ELR (cell line): ENCODE measurements at regions not wholly inside any gene's neighbourhood (a gene's known extent, or its start where the extent isn't known, plus 50 kb on each side); places are given as distances from the start of the nearest gene placed in this dataset.
"Not testable (repeated sequence)": the region's sequence is repeated elsewhere in the genome, so short reads cannot be mapped to it uniquely, and the experiment has no call there.

Experiments
- DNase-seq: peaks from one replicate; pipeline ENCODE4 v3.0.0-alpha.2; 2015; ENCODE audit warnings: low read depth

DNA sequence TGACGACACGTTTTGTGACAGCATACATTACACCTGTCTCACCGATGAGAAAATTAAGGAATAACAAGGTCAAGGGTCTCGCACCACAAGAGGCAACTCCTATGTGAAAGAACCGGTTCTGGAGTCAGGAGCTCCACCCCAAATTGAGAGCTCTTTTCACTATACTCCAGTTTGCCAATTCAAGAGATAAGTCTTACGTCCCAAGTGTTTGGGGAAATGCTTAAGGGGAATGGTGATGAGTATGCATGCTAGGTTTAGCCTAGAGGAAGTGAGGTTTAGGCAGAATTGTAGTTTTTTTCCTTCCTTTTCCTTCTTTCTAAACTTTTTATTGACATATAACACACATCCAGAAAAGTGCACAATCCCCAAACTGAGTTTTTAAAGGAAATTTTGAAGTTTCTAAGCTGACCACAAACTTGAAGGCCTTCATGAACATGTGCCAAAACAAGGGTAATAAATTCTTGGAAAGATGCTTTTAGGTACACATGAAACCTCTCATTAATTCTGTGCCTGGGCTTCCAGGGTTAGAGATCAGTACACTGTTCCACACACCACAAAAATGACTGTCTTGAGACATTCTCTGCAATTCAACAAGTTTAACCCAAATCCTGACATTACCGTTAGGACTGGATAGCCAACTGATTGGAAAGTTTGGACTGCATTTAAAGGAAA lies 127.6 kb upstream of the SLC1A3 start:
- no peak for DNase-seq

- no peak for DNase-seq
Measured at GRCh38 chr5:36481454-36482120, 124.8 kb upstream of the SLC1A3 start.

DNA sequence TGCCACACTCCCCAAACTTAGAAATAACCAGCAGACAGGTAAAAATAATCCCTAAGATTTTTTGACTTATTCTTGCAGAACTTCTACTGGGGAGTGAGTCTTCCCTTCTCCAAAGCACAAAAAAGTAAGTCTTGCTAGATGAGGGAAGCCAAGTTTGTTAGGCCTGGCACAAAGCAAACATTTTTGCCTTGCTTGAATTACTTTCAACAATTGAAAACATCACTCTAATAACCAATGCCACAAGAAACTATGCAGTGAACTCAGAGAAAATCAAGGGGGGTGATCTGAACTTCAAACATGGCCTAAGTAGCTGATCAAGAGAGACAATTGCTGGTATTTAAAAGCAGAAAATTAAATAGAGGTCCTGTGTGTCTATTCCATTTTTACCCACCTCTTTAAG lies 123.6 kb upstream of the SLC1A3 start:
- no peak for DNase-seq

- no peak for DNase-seq
Measured at GRCh38 chr5:36489505-36489904, 116.9 kb upstream of the SLC1A3 start.

DNA sequence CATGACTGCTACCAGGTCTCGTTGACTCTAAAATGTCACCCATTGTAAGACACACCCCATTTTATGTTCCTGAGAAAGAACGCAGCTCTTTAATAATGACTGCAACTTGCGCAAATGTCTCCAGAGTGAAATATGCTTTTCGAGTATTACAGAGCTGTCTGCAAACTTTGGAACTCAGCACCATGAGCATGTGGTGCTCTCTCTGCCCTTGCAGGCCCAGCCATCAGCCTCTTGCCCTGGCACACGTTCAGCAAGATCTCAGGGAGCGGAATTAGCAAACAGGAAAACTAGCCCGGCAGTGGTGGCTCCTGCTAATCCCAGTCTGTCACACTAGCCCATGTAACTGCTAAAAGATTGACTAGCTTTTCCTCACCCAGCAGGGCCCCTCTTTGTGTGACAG lies 114.5 kb upstream of the SLC1A3 start:
- DNase-seq = no peak

DNA sequence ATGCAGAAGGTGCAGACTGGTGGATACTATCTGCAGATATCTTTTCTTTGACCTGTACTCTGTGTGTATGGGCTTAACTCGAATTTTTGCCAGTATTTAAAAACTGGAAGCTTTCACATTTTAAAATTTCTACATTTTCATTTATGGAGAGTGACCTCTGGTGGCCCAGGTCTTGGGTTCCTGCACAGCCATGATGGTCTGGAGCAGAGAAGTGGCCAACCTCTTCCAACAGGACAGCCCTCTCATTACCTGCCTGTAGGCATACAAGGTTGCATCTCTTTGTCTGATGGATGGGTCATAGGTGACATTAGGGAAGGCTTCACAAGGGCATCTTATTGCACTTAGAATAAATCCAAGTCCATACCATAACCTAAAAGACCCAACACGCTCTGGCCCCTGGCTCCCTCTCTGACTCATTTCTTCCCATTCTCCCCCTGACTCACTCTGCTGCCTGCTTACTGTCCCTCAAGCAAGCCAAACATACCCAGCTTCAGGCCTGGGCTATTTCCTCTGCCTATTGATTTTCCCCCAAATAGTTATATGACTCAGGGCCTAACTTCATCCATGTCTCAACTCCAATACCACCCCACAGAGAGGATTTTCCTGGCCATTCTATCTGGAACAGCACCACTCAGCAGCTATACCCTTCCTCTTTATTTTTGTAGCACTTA lies 113.3 kb upstream of the SLC1A3 start:
- peak; percentile 72 for DNase-seq

DNA sequence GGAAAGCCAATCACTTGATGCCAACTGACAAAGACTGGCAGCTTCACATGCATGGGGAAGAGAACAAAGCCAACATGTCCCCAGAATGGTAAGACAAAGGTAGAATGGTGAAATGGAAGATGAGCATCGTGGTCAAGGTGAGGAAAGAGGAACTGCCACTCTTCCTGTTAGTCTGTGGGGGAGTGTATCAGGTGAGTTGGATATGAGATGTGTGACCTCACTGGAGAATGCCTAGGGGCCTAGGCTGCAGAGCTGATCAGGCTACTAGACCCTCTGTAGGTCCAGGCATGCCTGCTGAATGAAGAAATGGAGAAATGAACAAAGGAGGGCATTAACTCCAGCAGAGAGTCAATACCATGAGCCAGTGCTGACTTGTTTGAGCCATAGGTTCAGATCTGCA lies 112.4 kb upstream of the SLC1A3 start:
- DNase-seq = no peak

- peak; percentile 42 for DNase-seq
Measured at GRCh38 chr5:36494841-36495601, 111.4 kb upstream of the SLC1A3 start.

GRCh38 chr5:36495611-36496010 lies 110.8 kb upstream of the SLC1A3 start:
- no peak for DNase-seq

GRCh38 chr5:36496471-36496870 lies 109.9 kb upstream of the SLC1A3 start:
- no peak for DNase-seq

DNA sequence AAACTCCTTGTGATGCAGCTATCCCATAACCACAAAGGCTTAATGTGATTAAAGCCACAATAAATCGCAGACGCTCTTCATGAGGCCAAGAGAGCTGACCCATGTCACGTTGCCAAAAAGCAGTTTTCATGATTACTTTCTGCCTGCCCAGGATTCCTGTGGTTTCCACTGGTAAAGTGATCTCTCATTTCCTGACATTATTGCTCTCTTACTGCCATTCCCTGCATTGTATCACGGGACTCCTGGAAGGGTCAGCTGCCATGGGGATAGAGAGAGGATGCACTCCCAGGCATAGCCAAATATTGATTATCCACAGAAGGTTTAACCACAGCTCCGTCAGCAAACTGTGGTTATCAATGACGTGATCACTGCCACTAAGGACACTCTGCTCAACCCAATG lies 103.8 kb upstream of the SLC1A3 start:
- peak; percentile 89 for DNase-seq

GRCh38 chr5:36505021-36505420 lies 101.4 kb upstream of the SLC1A3 start:
- no peak for DNase-seq

DNA sequence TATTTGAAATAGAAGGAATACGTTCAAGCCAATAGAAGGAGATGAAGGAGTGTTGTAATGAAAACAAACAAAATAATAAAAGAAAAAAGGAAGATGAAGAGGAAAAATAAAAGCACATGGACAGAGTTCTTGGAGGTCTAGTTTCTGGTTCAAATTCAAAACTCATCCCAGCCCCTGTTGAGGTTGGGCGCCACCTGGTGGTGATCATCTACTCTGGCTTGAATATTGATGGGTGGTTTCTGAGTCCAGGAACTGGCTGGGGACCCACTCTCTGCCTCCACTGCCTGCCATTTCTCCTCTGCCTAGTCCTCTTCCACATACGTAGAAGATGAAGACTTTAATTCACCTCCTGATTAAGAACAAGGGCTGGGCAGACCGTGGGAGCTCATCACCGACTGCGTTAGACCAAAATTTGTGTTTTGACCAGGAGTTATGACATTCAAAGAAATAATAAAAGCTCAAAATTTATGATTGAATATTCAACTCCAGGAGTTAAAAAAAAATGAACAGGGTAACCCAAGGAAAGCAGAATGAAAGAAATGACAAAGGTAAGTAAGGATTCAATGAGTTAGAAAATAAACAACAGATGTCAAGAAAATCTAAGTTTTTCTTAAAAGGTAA lies 99.0 kb upstream of the SLC1A3 start:
- DNase-seq = peak; percentile 78

DNA sequence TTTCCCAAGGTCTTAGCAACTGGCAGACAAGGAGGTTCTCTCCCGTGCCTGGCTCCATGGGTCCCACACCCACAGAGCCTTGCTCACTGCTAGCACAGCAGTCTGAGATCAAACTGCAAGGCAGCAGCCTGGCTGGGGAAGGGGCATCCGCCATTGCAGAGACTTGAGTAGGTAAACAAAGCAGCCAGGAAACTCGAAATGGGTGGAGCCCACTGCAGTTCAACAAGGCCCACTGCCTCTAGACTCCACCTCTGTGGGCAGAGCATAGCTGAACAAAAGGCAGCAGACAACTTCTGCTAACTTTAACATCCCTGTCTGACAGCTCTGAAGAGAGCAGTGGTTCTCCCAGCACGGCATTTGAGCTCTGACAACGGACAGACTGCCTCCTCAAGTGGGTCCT lies 98.1 kb upstream of the SLC1A3 start:
- DNase-seq = not testable (repeated sequence)

DNA sequence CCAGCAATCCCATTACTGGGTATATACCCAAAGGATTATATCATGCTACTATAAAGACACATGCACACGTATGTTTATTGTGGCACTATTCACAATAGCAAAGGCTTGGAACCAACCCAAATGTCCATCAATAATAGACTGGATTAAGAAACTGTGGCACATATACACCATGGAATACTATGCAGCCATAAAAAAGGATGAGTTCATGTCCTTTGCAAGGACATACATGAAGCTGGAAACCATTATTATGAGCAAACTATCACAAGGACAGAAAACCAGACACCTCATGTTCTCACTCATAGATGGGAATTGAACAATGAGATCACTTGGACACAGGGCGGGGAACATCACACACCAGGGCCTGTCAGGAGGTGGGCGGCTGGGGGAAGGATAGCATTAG lies 92.8 kb upstream of the SLC1A3 start:
- DNase-seq = not testable (repeated sequence)

DNA sequence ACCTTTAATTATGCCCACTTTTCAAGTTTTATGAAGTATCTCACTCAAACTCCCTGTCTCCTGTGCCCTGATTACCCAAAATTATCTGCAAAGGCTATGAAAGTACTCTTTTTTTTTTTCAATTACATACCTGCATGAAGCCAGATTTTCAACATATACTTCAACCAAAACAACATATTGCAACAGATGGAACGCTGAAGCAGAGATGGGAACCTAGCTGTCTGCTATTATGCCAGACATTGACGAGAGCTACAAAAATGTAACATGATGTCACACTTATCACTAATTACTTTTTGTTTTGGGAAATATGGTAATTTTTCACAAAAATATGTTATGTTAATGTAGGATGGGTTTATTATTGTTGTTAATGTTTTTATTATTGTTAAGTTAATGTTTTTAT lies 86.5 kb upstream of the SLC1A3 start:
- no peak for DNase-seq

DNA sequence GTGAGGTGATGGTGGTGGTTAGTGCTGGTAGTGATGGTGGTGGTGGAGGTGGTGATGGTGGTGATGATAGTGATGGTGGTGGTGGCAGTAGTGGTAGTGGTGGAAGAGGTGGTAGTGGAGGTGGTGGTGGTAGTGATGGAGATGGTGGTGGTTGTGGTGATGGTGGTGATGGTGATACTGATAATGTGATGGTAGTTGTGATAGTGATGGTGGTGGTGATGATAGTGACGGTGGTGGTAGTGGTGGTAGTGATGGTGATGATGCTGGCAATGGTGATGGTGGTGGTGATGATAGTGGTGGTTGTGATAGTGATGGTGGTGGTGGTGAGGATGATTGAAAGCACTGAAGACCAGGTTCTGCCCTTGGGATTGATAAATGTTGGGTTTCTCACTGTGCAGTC lies 85.2 kb upstream of the SLC1A3 start:
- no peak for DNase-seq

GRCh38 chr5:36521838-36522745 lies 84.3 kb upstream of the SLC1A3 start:
- DNase-seq = no peak

DNA sequence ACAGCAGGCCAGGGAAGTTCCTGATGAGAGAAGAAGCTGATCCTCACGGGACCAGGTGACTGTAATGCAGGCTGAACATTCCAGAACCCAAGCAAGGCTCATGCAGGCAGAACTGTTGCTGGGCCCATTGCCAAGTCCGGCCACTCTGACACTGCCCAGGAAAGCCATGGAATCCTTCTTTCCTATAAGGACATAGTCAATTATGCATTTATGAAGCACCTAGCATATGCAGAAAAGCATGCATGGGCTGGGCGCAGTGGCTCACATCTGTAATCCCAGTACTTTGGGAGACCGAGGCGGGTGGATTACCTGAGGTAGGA lies 83.7 kb upstream of the SLC1A3 start:
- DNase-seq = no peak

DNA sequence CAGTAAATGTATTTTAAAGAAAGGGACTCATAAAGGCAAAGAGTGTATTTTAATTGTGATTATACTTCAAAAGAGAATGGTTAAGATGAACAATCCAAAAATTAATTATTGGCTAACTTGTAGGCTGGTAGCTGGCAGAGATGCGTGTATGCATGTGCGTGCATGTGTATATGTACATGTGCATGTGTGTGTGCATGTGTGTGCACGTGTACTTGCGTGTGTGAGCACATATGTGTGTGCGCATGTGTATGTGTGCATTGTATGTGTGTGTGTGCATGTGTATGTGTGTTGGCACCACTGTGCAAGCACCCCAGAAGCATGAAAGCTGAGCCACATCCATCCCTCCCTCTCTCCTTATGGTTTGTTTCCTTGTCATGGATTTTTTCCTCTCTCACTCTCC lies 83.0 kb upstream of the SLC1A3 start:
- no peak for DNase-seq

- no peak for DNase-seq
Measured at GRCh38 chr5:36523926-36524325, 82.5 kb upstream of the SLC1A3 start.
